ENCODE measurements at regions not wholly inside any gene's neighbourhood (a gene's known extent, or its start where the extent isn't known, plus 50 kb on each side); places are given as distances from the start of the nearest gene placed in this dataset.

- TF ChIP-seq, protein P1, sequence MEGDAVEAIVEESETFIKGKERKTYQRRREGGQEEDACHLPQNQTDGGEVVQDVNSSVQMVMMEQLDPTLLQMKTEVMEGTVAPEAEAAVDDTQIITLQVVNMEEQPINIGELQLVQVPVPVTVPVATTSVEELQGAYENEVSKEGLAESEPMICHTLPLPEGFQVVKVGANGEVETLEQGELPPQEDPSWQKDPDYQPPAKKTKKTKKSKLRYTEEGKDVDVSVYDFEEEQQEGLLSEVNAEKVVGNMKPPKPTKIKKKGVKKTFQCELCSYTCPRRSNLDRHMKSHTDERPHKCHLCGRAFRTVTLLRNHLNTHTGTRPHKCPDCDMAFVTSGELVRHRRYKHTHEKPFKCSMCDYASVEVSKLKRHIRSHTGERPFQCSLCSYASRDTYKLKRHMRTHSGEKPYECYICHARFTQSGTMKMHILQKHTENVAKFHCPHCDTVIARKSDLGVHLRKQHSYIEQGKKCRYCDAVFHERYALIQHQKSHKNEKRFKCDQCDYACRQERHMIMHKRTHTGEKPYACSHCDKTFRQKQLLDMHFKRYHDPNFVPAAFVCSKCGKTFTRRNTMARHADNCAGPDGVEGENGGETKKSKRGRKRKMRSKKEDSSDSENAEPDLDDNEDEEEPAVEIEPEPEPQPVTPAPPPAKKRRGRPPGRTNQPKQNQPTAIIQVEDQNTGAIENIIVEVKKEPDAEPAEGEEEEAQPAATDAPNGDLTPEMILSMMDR (IDR thresholded peaks at IDR 0.05) = no peak
- TF ChIP-seq POLR2A (IDR thresholded peaks at IDR 0.05) = no peak
These were observed 182.9 kb upstream of the PBDC1 start for GRCh38 chrX:75989806-75990590.

Data from uterus (tissue), 2 donors.